MM.1S (cell line): ENCODE measurements at regions not wholly inside any gene's neighbourhood (a gene's known extent, or its start where the extent isn't known, plus 50 kb on each side); places are given as distances from the start of the nearest gene placed in this dataset.
A peak's percentile ranks its signal among the peaks of the same experiment; 100 is the strongest.

Experiments
- DNase-seq: peaks from one replicate; pipeline ENCODE4 v3.0.0-alpha.2; 2015
- H2AFZ ChIP-seq: fragments of 300-600 bp; sonication (generic); 2 replicates; pipeline ENCODE4 v1.6.0; 2016; ENCODE audit warnings: antibody characterized with exemption, low read length
- H3F3A ChIP-seq: fragments of 300-600 bp; sonication (generic); 2 replicates; pipeline ENCODE4 v1.6.1; 2016; ENCODE audit warnings: mild to moderate bottlenecking, antibody characterized with exemption, low read length, moderate library complexity, mixed read lengths; ENCODE audit not compliant: insufficient read depth
- H3K27ac ChIP-seq: fragments of 300-600 bp; sonication (generic); 2 replicates; pipeline ENCODE4 v1.5.1; 2016; ENCODE audit warnings: mild to moderate bottlenecking, low read length
- H3K27me3 ChIP-seq: fragments of 300-600 bp; sonication (generic); replicated peaks from 2 replicates; pipeline ENCODE4 v1.6.0; 2016; ENCODE audit warnings: low read length; ENCODE audit not compliant: insufficient read depth
- H3K36me3 ChIP-seq: fragments of 300-600 bp; sonication (generic); replicated peaks from 2 replicates; pipeline ENCODE4 v1.6.1; 2016; ENCODE audit warnings: mild to moderate bottlenecking, low read length, mixed read lengths; ENCODE audit not compliant: insufficient read depth
- H3K4me1 ChIP-seq: fragments of 300-600 bp; sonication (generic); 2 replicates; pipeline ENCODE4 v1.6.1; 2016; ENCODE audit warnings: low read length, mixed read lengths
- H3K4me2 ChIP-seq: fragments of 300-600 bp; sonication (generic); 2 replicates; pipeline ENCODE4 v1.6.0; 2016; ENCODE audit warnings: low read depth, low read length
- H3K4me3 ChIP-seq: fragments of 300-600 bp; sonication (generic); 2 replicates; pipeline ENCODE4 v1.5.1; 2016; ENCODE audit warnings: low read length, mixed read lengths
- H3K79me2 ChIP-seq: fragments of 300-600 bp; sonication (generic); 2 replicates; pipeline ENCODE4 v1.6.1; 2016; ENCODE audit warnings: mixed run types, low read length, mixed read lengths
- H3K9ac ChIP-seq: fragments of 300-600 bp; sonication (generic); 2 replicates; pipeline ENCODE4 v1.6.1; 2016; ENCODE audit warnings: low read length, mixed read lengths
- H3K9me2 ChIP-seq: fragments of 300-600 bp; sonication (generic); replicated peaks from 2 replicates; pipeline ENCODE4 v1.6.1; 2016; ENCODE audit warnings: mild to moderate bottlenecking, low read length, mixed read lengths; ENCODE audit not compliant: insufficient read depth
- H3K9me3 ChIP-seq: fragments of 300-600 bp; sonication (generic); replicated peaks from 2 replicates; pipeline ENCODE4 v1.6.1; 2016; ENCODE audit warnings: mild to moderate bottlenecking, low read length, mixed read lengths; ENCODE audit not compliant: insufficient read depth
- H4K20me1 ChIP-seq: fragments of 300-600 bp; sonication (generic); 2 replicates; pipeline ENCODE4 v1.6.1; 2016; ENCODE audit warnings: mild to moderate bottlenecking, low read length, moderate library complexity, mixed read lengths; ENCODE audit not compliant: insufficient read depth
- CTCF ChIP-seq: fragments of 300-600 bp; sonication (generic); IDR thresholded peaks from 2 replicates; pipeline ENCODE4 v1.5.1; 2016; ENCODE audit warnings: antibody characterized with exemption, low read length, mixed read lengths
- EZH2 ChIP-seq: fragments of 300-600 bp; sonication (generic); optimal IDR thresholded peaks from 2 replicates; pipeline ENCODE3; 2017; ENCODE audit warnings: low read depth, mild to moderate bottlenecking, antibody characterized with exemption, low read length, mixed read lengths
- EZH2phosphoT487 ChIP-seq: fragments of 300-600 bp; sonication (generic); IDR thresholded peaks from 2 replicates; pipeline ENCODE4 v1.6.1; 2018; ENCODE audit warnings: antibody characterized with exemption, low read length

DNA sequence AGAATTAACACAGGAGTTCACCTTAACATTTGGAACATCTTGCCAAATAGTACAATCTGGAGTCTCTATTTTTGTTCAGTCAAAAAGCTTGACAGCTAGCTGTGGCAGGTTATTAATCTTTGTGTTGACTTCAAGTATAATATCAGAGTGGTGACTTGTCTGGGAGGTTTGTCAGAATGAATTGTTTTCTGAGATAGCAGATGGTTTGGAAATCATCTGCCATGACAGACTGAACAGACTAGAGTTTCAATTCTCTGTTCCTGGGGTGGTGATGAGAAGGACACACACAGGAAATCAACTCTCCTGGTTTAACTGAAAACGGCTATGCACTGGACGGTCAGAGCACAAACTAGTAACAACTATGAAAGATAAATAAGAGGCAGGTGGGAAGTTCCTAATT is 203.3 kb upstream of the EMCN start:
- Histone ChIP-seq H3K27me3 (no peaks in the 10 kb centered on the region), H3K9me2 (no peaks in the 10 kb centered on the region), H3K27ac (no peak overlapping the region), H3K9ac (no peak overlapping the region), H3K4me3 (no peak overlapping the region), H4K20me1 (no peaks in the 10 kb centered on the region), H2AFZ (no peak overlapping the region), H3F3A (no peaks in the 10 kb centered on the region), H3K79me2 (no peaks in the 10 kb centered on the region), H3K36me3 (no peaks in the 10 kb centered on the region), H3K4me1 (peaks cover 15% of the 10 kb centered on the region; the same call in 1 of the 2 replicates), H3K4me2 (peak overlapping the region; percentile 1; the same call in 1 of the 2 replicates), H3K9me3 (no peaks in the 10 kb centered on the region)
- TF ChIP-seq CTCF (no peak), EZH2phosphoT487 (no peak), EZH2 (no peak)
- DNase-seq: peak; percentile 46

DNA sequence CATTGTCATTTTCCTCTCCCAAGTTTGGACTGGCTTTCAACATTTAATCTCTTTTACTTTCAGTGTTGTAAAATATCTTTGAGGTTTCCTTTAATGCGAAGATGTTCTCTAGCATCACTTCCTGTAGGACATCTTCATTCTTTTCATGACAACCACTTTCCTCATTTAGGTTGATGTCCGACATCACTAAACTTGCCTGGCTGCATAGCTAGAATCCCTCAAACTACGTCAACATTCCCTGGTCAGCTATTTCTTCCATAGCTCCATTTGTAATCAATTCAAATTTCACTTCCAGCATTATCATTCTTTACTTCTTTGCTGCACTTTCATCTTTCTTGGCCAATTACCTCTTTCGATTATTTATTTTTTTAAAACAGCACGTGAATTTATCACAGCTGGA is 198.6 kb upstream of the EMCN start:
- Histone ChIP-seq H3K4me3 (no peak overlapping the region), H4K20me1 (no peaks in the 10 kb centered on the region), H3K4me2 (no peak overlapping the region), H3K27ac (no peak overlapping the region), H3K9ac (no peak overlapping the region), H3K9me2 (no peaks in the 10 kb centered on the region), H3K4me1 (peaks cover 6% of the 10 kb centered on the region; the same call in 1 of the 2 replicates), H3K79me2 (no peaks in the 10 kb centered on the region), H3K9me3 (no peaks in the 10 kb centered on the region), H2AFZ (no peak overlapping the region), H3F3A (no peaks in the 10 kb centered on the region), H3K36me3 (no peaks in the 10 kb centered on the region), H3K27me3 (no peaks in the 10 kb centered on the region)
- no peak for DNase-seq
- TF ChIP-seq EZH2phosphoT487: no peak
- TF ChIP-seq EZH2: no peak
- TF ChIP-seq CTCF: no peak

GRCh38 chr4:100708776-100709175 is 191.0 kb upstream of the EMCN start:
- no peaks in the 10 kb centered on the region for H3F3A ChIP-seq

More at GRCh38 chr4:100708776-100709175, 191.0 kb upstream of the EMCN start:
- Histone ChIP-seq H3K9ac (no peak overlapping the region), H4K20me1 (no peaks in the 10 kb centered on the region), H2AFZ (no peak overlapping the region), H3K4me1 (no peaks in the 10 kb centered on the region), H3K27ac (no peak overlapping the region), H3K79me2 (no peaks in the 10 kb centered on the region), H3K9me3 (no peaks in the 10 kb centered on the region), H3K27me3 (no peaks in the 10 kb centered on the region), H3K4me2 (no peak overlapping the region), H3K36me3 (no peaks in the 10 kb centered on the region), H3K9me2 (no peaks in the 10 kb centered on the region), H3K4me3 (no peak overlapping the region)
- TF ChIP-seq EZH2 (no peak), CTCF (no peak), EZH2phosphoT487 (no peak)
- DNase-seq: no peak
